OCI-LY7 (cell line): ENCODE measurements at regions not wholly inside any gene's neighbourhood (a gene's known extent, or its start where the extent isn't known, plus 50 kb on each side); places are given as distances from the start of the nearest gene placed in this dataset.

Experiments
- BruUV-seq: library from RNA; stranded (reverse); fragments of 400-500 nt; replicated peaks from 2 replicates; lab custom pipeline; 2021; lab: Mats Ljungman, UMichigan
- CTCF ChIA-PET: fragments of 300-600 bp; sonication (Branson Sonifier 250); formaldehyde crosslinking; loops from one replicate; lab custom pipeline; 2022; ENCODE audit warnings: antibody characterized with exemption; ENCODE audit not compliant: unreplicated experiment; lab: Charles Lee
- POLR2A ChIA-PET: fragments of 300-600 bp; sonication (Branson Sonifier 250); formaldehyde crosslinking; loops from one replicate; lab custom pipeline; 2022; ENCODE audit warnings: antibody characterized with exemption; lab: Charles Lee
- DNase-seq: peaks from one replicate; pipeline ENCODE4 v3.0.0-alpha.2; 2015; ENCODE audit warnings: low spot score
- H2AFZ ChIP-seq: fragments of 200-600 bp; sonication (generic), shearing (Covaris generic); 2 replicates; pipeline ENCODE4 v1.6.1; 2014; ENCODE audit warnings: mild to moderate bottlenecking, antibody characterized with exemption, low read length, moderate library complexity
- H3K27ac ChIP-seq: fragments of 200-600 bp; sonication (generic); 2 replicates; pipeline ENCODE4 v1.5.1; 2014; ENCODE audit warnings: mixed run types, low read depth, mild to moderate bottlenecking, moderate library complexity, low read length, inconsistent platforms; ENCODE audit not compliant: poor library complexity, severe bottlenecking
- H3K36me3 ChIP-seq: fragments of 200-600 bp; sonication (generic); 2 replicates; pipeline ENCODE4 v1.6.1; 2014; ENCODE audit warnings: mild to moderate bottlenecking, antibody characterized with exemption, low read length, moderate library complexity, mixed read lengths; ENCODE audit not compliant: insufficient read depth
- H3K4me1 ChIP-seq: fragments of 200-600 bp; sonication (generic); 2 replicates; pipeline ENCODE4 v1.5.1; 2014; ENCODE audit warnings: mild to moderate bottlenecking, low read length; ENCODE audit not compliant: insufficient read depth, poor library complexity, severe bottlenecking
- H3K4me2 ChIP-seq: fragments of 200-600 bp; sonication (generic); 2 replicates; pipeline ENCODE4 v1.6.1; 2014; ENCODE audit warnings: mild to moderate bottlenecking, low read length
- H3K4me3 ChIP-seq: fragments of 200-600 bp; sonication (generic); 2 replicates; pipeline ENCODE4 v1.5.1; 2014; ENCODE audit warnings: mild to moderate bottlenecking, low read depth, low read length; ENCODE audit not compliant: poor library complexity, severe bottlenecking
- H3K79me2 ChIP-seq: fragments of 200-600 bp; sonication (generic); 2 replicates; pipeline ENCODE4 v1.6.1; 2016; ENCODE audit warnings: low read depth, mild to moderate bottlenecking, low read length, moderate library complexity, mixed read lengths; ENCODE audit not compliant: insufficient read depth
- H3K9me2 ChIP-seq: fragments of 200-600 bp; sonication (generic); 2 replicates; pipeline ENCODE4 v1.6.1; 2016; ENCODE audit warnings: mild to moderate bottlenecking, low read length, mixed read lengths; ENCODE audit not compliant: insufficient read depth
- H3K9me3 ChIP-seq: fragments of 200-600 bp; sonication (generic); 2 replicates; pipeline ENCODE4 v1.6.1; 2014; ENCODE audit warnings: mild to moderate bottlenecking, mixed run types, low read length, mixed read lengths
- H4K20me1 ChIP-seq: fragments of 200-600 bp; sonication (generic); 2 replicates; pipeline ENCODE4 v1.6.1; 2014; ENCODE audit warnings: mild to moderate bottlenecking, antibody characterized with exemption, low read length, moderate library complexity, mixed read lengths; ENCODE audit not compliant: insufficient read depth
- EZH2phosphoT487 ChIP-seq: fragments of 200-600 bp; sonication (generic); IDR thresholded peaks from 2 replicates; pipeline ENCODE4 v1.6.1; 2018; ENCODE audit warnings: low read depth, borderline replicate concordance, mild to moderate bottlenecking, mixed run types, antibody characterized with exemption, low read length, moderate library complexity, mixed read lengths
- intact Hi-C: fragments of 100-400 bp; cut with micrococcal nuclease; formaldehyde crosslinking; loops from one replicate; pipeline ENCODE4 v1.10.0; 2022; ENCODE audit not compliant: unreplicated experiment
- TF ChIP-seq, protein P1 (sequence below): fragments of 200-600 bp; sonication (generic); conservative IDR thresholded peaks from 2 replicates; pipeline ENCODE4 v1.5.1; 2014; ENCODE audit warnings: mild to moderate bottlenecking, antibody characterized with exemption, low read length, moderate library complexity, mixed read lengths

- CTCF ChIA-PET, result no interaction called here
- Histone ChIP-seq H3K36me3 (no peaks in the 10 kb centered on the region), H2AFZ (peak overlapping the region; percentile 12; the same call in 1 of the 2 replicates), H3K79me2 (no peaks in the 10 kb centered on the region), H4K20me1 (no peaks in the 10 kb centered on the region), H3K4me1 (peaks cover 13% of the 10 kb centered on the region), H3K9me3 (no peaks in the 10 kb centered on the region), H3K27ac (no peak overlapping the region), H3K4me2 (no peak overlapping the region), H3K4me3 (no peak overlapping the region), H3K9me2 (no peaks in the 10 kb centered on the region)
- POLR2A ChIA-PET, result no interaction called here
- DNase-seq, result no peak
- no TSS peak for BruUV-seq
- intact Hi-C loops, result no loop called here
- no peak for TF ChIP-seq EZH2phosphoT487
- TF ChIP-seq, protein P1, sequence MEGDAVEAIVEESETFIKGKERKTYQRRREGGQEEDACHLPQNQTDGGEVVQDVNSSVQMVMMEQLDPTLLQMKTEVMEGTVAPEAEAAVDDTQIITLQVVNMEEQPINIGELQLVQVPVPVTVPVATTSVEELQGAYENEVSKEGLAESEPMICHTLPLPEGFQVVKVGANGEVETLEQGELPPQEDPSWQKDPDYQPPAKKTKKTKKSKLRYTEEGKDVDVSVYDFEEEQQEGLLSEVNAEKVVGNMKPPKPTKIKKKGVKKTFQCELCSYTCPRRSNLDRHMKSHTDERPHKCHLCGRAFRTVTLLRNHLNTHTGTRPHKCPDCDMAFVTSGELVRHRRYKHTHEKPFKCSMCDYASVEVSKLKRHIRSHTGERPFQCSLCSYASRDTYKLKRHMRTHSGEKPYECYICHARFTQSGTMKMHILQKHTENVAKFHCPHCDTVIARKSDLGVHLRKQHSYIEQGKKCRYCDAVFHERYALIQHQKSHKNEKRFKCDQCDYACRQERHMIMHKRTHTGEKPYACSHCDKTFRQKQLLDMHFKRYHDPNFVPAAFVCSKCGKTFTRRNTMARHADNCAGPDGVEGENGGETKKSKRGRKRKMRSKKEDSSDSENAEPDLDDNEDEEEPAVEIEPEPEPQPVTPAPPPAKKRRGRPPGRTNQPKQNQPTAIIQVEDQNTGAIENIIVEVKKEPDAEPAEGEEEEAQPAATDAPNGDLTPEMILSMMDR, result no peak
Observed at GRCh38 chrX:39749728-39750127, 348.0 kb downstream of the BCOR start.

DNA sequence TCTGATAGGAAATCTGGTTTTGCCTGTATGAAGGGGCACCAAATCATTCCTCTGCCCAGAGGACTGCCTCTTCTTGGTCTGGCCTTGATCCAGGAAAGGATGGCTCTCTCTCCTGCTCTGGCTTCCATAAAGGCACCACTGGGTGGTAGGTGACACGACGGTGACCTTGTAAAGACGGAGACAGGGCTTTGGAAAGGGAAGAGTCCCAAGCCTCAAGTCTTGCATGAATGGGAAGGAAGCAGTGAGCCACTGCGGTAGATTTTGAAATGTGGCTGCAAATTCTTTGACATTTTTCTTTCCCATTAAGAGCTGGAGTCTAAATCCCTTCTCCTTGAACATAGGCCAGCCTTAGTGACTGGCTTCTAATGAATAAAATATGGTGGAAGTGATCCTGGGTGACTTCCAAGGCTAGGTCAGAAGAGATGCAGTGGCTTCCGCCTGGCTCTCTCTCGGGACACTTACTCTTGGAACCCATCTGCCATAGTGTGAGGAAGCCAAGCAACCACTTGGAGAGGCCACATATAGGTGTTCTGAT is 347.4 kb downstream of the BCOR start:
- BruUV-seq, result no TSS peak
- Histone ChIP-seq H2AFZ (peak overlapping the region; percentile 12; the same call in 1 of the 2 replicates), H3K4me2 (no peak overlapping the region), H3K4me3 (no peak overlapping the region), H3K9me2 (no peaks in the 10 kb centered on the region), H3K9me3 (no peaks in the 10 kb centered on the region), H3K79me2 (no peaks in the 10 kb centered on the region), H3K4me1 (peaks cover 19% of the 10 kb centered on the region), H3K27ac (no peak overlapping the region), H4K20me1 (no peaks in the 10 kb centered on the region), H3K36me3 (no peaks in the 10 kb centered on the region)
- no peak for TF ChIP-seq EZH2phosphoT487
- TF ChIP-seq, protein P1, result no peak
- ChIA-PET CTCF (no interaction called here), POLR2A (interaction anchor here (1.8 kb wide), 1 partner anchor 16 kb away, joined by 4 read pairs; no protein-coding TSS in a partner anchor)
- DNase-seq, result no peak
- intact Hi-C loops, result no loop called here

DNA sequence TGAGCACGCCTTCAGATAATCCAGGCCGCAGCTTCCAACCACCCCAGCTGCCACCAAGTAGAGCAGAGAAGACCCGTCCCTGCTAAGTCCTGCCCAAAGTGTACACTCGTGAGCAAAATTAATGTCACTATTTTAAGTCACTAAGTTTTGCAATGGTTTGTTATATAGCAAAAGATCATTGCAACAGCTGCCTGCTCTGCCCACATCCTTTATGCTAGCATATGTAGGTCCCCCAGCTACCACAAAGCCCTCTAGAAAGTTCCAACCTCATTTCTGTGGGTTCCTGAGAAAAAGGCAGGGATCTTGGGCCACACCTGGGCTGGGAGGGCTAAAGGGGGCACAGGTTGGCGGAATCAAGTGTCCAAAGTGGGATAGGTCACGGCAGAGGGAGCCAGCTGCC is 346.9 kb downstream of the BCOR start:
- no peak for DNase-seq
- intact Hi-C loops, result no loop called here
- peaks cover 24% of the 10 kb centered on the region for H3K4me1 ChIP-seq
- H3K9me2 ChIP-seq, result no peaks in the 10 kb centered on the region
- ChIA-PET CTCF (no interaction called here), POLR2A (interaction anchor here (0.5 to 1.8 kb wide), 2 partner anchors 16 to 1993 kb away, joined by 3 to 4 read pairs; no protein-coding TSS in a partner anchor)
- H3K36me3 ChIP-seq, result no peaks in the 10 kb centered on the region
- H3K4me3 ChIP-seq, result no peak overlapping the region
- no peaks in the 10 kb centered on the region for H4K20me1 ChIP-seq
- BruUV-seq, result no TSS peak
- no peak overlapping the region for H3K4me2 ChIP-seq
- no peaks in the 10 kb centered on the region for H3K9me3 ChIP-seq
- no peak overlapping the region for H2AFZ ChIP-seq
- no peak for TF ChIP-seq EZH2phosphoT487
- TF ChIP-seq, protein P1, result no peak
- H3K79me2 ChIP-seq, result no peaks in the 10 kb centered on the region
- no peak overlapping the region for H3K27ac ChIP-seq
